ENCODE measurements at regions not wholly inside any gene's neighbourhood (a gene's known extent, or its start where the extent isn't known, plus 50 kb on each side); places are given as distances from the start of the nearest gene placed in this dataset.

- no peak for DNase-seq (ENCODE audit: low spot score)
Observed at GRCh38 chr2:134203175-134203574, 50.7 kb upstream of the MGAT5 start.
